RWPE2 (cell line): ENCODE measurements at regions not wholly inside any gene's neighbourhood (a gene's known extent, or its start where the extent isn't known, plus 50 kb on each side); places are given as distances from the start of the nearest gene placed in this dataset.

Experiments
- ATAC-seq: fragments of 200-7000 bp; cut with Tn5 transposase; 3 replicates; pipeline ENCODE4 v1.9.1; 2021; ENCODE audit warnings: low read depth
- DNase-seq: peaks from one replicate; pipeline ENCODE4 v3.0.0-alpha.2; 2020; ENCODE audit warnings: low spot score
- H3K27ac ChIP-seq: fragments of 450-650 bp; 2 replicates; pipeline ENCODE4 v1.5.1; 2017; ENCODE audit warnings: mild to moderate bottlenecking; ENCODE audit not compliant: poor library complexity, severe bottlenecking
- H3K27me3 ChIP-seq: fragments of 250-450 bp; sonication (Bioruptor Pico); 2 replicates; pipeline ENCODE4 v1.5.1; 2021; ENCODE audit warnings: mild to moderate bottlenecking, moderate library complexity; ENCODE audit not compliant: insufficient read depth, poor library complexity, severe bottlenecking
- H3K36me3 ChIP-seq: fragments of 250-450 bp; sonication (Bioruptor Pico); 2 replicates; pipeline ENCODE4 v1.5.1; 2020; ENCODE audit warnings: low read depth, mild to moderate bottlenecking, moderate library complexity
- H3K4me1 ChIP-seq: fragments of 250-450 bp; sonication (Bioruptor Pico); 2 replicates; pipeline ENCODE4 v1.5.1; 2021; ENCODE audit warnings: mild to moderate bottlenecking, moderate library complexity; ENCODE audit not compliant: insufficient read depth, poor library complexity, severe bottlenecking
- H3K4me3 ChIP-seq: fragments of 250-450 bp; sonication (Bioruptor Pico); 2 replicates; pipeline ENCODE4 v1.5.1; 2021; ENCODE audit warnings: mild to moderate bottlenecking, moderate library complexity; ENCODE audit not compliant: severe bottlenecking
- H3K9me3 ChIP-seq: fragments of 250-450 bp; sonication (Bioruptor Pico); 2 replicates; pipeline ENCODE4 v1.5.1; 2021; ENCODE audit warnings: mild to moderate bottlenecking, moderate library complexity; ENCODE audit not compliant: severe bottlenecking
- CTCF ChIP-seq: fragments of 450-650 bp; IDR thresholded peaks from one replicate; pipeline ENCODE4 v1.5.1; 2017; ENCODE audit warnings: mild to moderate bottlenecking, moderate library complexity; ENCODE audit not compliant: poor library complexity, severe bottlenecking

GRCh38 chr4:42751587-42751986 is 94.7 kb upstream of the ATP8A1 start:
- no peaks in the 10 kb centered on the region for H3K36me3 ChIP-seq
- no peak for ATAC-seq
- no peak for TF ChIP-seq CTCF

GRCh38 chr4:42750856-42751255 is 94.0 kb upstream of the ATP8A1 start:
- Histone ChIP-seq H3K27ac (no peak overlapping the region), H3K27me3 (no peaks in the 10 kb centered on the region), H3K4me1 (no peaks in the 10 kb centered on the region), H3K36me3 (no peaks in the 10 kb centered on the region), H3K4me3 (no peak overlapping the region), H3K9me3 (no peaks in the 10 kb centered on the region)
- no peak for ATAC-seq
- TF ChIP-seq CTCF: no peak
- DNase-seq: no peak

More at GRCh38 chr4:42751587-42751986, 94.7 kb upstream of the ATP8A1 start:
- Histone ChIP-seq H3K4me1 (no peaks in the 10 kb centered on the region), H3K27me3 (no peaks in the 10 kb centered on the region), H3K4me3 (no peak overlapping the region), H3K27ac (no peak overlapping the region), H3K9me3 (no peaks in the 10 kb centered on the region)
- no peak for DNase-seq

- Histone ChIP-seq H3K36me3 (no peaks in the 10 kb centered on the region), H3K27me3 (no peaks in the 10 kb centered on the region), H3K27ac (no peak overlapping the region), H3K9me3 (peaks cover 2% of the 10 kb centered on the region), H3K4me1 (no peaks in the 10 kb centered on the region), H3K4me3 (no peak overlapping the region)
- no peak for DNase-seq
- ATAC-seq: no peak; the same call in 2 of the 3 replicates
- TF ChIP-seq CTCF: peak; percentile 10
Observed at GRCh38 chr4:42750091-42750490, 93.2 kb upstream of the ATP8A1 start.

- no peak for TF ChIP-seq CTCF
- no peaks in the 10 kb centered on the region for H3K4me1 ChIP-seq
- H3K36me3 ChIP-seq: no peaks in the 10 kb centered on the region
- DNase-seq (no peak), ATAC-seq (no peak)
- no peak overlapping the region for H3K27ac ChIP-seq
- no peaks in the 10 kb centered on the region for H3K27me3 ChIP-seq
- no peak overlapping the region for H3K4me3 ChIP-seq
- H3K9me3 ChIP-seq: peaks cover 2% of the 10 kb centered on the region
Observed at GRCh38 chr4:42747971-42748370, 91.1 kb upstream of the ATP8A1 start.

- no peaks in the 10 kb centered on the region for H3K4me1 ChIP-seq
- H3K27me3 ChIP-seq: no peaks in the 10 kb centered on the region
- ATAC-seq (no peak), DNase-seq (no peak)
- no peak overlapping the region for H3K27ac ChIP-seq
- H3K4me3 ChIP-seq: no peak overlapping the region
- no peaks in the 10 kb centered on the region for H3K36me3 ChIP-seq
- TF ChIP-seq CTCF: no peak
- no peaks in the 10 kb centered on the region for H3K9me3 ChIP-seq
Observed at GRCh38 chr4:42736527-42737195, 79.8 kb upstream of the ATP8A1 start.
